Breast epithelium (tissue), 3 donors: ENCODE measurements at regions not wholly inside any gene's neighbourhood (a gene's known extent, or its start where the extent isn't known, plus 50 kb on each side); places are given as distances from the start of the nearest gene placed in this dataset.

Source experiments
- CTCF ChIP-seq, 3 donors: fragments of 450-650 bp; IDR thresholded peaks; one replicate each; pipeline ENCODE4 v1.5.1; 2016 to 2017; ENCODE audit warnings: antibody characterized with exemption in 3 of 3, mild to moderate bottlenecking in 3 of 3, moderate library complexity in 3 of 3
- POLR2A ChIP-seq: fragments of 450-650 bp; IDR thresholded peaks from one replicate; pipeline ENCODE4 v1.6.1; 2016; ENCODE audit warnings: antibody characterized with exemption, mild to moderate bottlenecking, moderate library complexity
- POLR2AphosphoS5 ChIP-seq, 3 donors: sonication (generic); formaldehyde crosslinking; IDR thresholded peaks; one replicate each; pipeline ENCODE4 v1.6.1; 2017; ENCODE audit warnings: antibody characterized with exemption in 3 of 3

GRCh38 chr4:26001413-26001812, 87.4 kb downstream of the SMIM20 start:
- TF ChIP-seq POLR2A = no peak
- no peak for TF ChIP-seq CTCF (IDR thresholded peaks at IDR 0.05)
- no peak for TF ChIP-seq POLR2AphosphoS5 (IDR thresholded peaks at IDR 0.05)
